ENCODE measurements at regions not wholly inside any gene's neighbourhood (a gene's known extent, or its start where the extent isn't known, plus 50 kb on each side); places are given as distances from the start of the nearest gene placed in this dataset.
"Not testable (repeated sequence)": the region's sequence is repeated elsewhere in the genome, so short reads cannot be mapped to it uniquely, and the experiment has no call there.

DNA sequence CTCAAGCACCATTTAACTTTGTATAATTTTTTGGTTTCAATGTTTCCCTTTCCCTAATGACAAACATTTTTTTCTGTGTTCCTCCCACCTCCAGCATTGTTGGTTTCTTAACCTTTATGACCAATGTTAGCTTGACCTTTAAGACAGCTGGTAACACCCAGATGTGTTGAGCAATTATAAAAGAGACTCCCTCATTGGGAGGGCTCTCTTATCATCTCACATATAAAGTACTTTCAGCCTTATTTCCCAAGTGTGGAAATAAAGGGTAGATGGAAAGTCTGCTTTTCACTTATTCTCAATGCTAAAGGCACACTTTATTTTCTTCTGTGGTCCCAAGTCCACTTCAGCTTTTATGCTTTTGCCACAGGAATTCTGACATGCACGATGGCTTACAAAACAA lies 1420.4 kb downstream of the RAPGEF2 start:
- no peak for DNase-seq

DNA sequence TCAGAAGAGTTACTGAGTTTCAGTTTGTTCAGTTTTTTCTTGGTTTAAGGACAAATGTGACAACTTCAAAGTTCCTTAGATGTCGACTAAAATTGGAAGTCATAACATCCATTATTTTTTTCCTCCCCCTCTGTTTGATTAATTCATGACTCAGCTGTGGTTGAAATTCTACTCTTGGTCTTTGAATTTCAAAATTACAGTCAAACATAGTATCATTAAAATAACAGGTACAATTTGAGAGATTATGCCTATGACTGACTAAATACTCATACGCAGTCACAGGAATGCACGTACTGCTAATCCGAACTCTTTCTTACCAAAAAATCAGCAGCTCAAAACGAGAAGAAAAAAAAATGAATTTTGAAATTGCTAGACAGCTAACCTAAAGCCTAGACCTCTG lies 1434.8 kb downstream of the RAPGEF2 start:
- DNase-seq = no peak

DNA sequence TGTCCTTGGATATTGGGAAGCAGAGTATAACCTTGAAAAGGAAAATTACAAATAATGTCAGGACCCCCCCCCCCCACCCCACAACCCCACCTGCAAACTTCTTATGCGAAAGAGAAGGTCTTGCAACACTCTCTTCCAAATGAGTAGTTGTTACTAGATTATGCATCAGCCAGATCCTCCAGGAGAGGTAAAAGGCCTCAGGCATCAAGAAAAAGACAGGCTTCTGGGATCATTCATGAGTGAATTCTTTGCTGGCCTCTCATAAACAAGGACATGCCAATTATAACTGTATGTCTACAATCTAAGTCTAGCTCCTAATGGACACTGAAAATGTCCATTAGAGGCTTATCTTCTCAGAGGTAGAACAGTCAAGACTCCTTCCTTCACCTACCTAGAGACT lies 1443.3 kb downstream of the RAPGEF2 start:
- no peak for DNase-seq

DNA sequence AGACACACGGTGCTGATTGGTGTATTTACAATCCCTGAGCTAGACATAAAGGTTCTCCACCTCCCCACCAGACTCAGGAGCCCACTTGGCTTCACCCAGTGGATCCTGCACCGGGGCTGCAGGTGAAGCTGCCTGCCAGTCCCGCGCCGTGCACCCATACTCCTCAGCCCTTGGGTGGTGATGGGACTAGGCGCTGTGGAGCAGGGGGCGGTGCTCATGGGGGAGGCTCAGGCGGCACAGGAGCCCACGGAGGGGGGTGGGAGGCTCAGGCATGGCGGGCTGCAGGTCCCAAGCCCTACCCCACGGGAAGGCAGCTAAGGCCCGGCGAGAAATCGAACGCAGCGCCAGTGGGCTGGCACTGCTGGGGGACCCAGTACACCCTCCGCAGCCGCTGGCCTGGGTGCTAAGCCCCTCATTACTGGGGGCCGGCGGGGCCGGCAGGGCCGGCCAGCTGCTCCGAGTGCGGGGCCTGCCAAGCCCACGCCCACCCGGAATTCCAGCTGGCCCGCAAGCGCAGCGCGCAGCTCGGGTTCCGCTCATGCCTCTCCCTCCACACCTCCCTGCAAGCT lies 1447.2 kb downstream of the RAPGEF2 start:
- not testable (repeated sequence) for DNase-seq

DNA sequence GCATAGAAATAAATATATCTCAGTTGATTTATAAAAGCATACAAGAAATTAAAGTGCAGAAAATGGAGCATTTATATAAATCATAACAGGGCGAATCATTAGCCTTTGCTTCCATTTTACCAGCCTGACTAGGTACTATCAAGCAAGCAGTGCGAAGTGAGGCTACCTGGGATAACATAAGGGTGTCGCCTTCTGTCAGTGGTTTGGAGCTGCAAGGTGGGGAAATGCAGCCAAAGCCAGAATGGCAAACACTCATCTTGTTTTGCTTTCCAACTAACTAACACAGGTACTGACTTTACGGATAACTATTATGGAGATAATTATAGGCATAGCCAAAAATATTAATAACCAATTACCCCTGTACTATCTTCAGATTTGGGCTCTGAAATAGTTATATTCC lies 1459.8 kb downstream of the RAPGEF2 start:
- DNase-seq = no peak

DNA sequence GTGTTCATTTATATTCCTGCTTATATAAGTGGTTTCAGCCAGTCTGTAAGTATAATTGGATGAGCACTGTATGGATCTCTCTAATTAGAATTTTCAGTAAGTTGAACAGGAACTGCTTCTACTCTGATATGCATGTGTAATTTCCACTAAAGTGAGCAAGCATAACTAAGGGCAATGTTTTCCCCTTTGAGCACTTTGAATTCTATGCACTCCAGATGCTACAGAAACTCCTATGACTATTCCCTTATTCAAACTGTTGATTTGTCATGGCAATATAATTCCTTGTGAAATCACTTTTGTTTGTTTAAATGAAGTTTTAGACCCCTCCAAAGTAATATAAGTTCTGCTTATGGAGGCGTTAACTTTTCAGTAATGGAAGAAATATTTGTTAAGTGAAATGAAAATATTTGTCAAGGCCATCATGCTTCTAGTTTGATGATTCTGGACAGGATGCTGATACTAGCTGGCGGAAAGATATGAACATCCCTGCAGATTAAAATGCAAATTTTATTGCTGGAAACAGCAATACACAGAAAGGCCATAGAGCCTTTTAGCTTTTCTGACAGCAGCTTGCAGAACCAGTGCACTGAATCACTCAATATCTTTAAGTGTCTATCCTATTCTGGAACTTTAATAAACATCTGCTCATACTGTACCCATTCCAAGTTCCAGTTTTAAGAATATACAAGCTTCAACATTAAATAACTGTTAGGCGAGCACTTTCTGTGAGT lies 1460.8 kb downstream of the RAPGEF2 start:
- no peak for DNase-seq

DNA sequence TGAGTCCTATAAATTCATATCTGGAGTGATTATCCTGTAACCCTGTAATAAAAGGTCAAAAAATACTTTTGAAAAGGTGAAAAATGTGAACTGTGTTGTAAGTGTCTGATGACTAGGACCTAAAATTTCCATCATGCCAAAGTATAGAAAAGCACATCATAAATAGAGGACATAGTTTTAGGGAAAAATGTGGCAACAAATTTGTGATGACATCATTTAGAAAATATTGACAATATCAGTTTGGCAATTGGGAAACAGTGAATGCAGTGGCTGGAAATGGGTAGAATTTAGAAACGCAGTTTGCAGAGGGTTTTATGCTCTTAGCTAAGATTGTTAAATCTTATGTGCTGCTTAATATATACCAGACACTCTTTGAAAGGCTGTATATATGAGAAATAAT lies 1464.8 kb downstream of the RAPGEF2 start:
- DNase-seq = no peak

DNA sequence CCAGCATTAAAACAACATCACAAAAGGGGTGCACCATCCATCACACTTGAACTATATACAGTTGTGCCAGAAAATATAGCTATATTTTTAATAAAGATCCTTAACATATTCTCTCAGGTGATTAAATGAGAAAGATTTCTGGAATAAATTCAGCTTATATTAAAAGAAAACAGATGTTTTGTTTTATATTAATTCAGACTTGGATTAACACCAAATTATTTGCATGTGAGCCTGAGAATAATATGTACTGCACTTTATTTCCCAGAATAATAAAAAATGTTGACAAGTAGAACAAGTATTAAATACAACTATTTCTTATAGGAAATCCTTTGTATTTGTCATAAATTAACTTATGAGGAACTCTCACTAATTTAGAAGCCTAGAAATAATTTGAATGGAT lies 1467.4 kb downstream of the RAPGEF2 start:
- DNase-seq = no peak

DNA sequence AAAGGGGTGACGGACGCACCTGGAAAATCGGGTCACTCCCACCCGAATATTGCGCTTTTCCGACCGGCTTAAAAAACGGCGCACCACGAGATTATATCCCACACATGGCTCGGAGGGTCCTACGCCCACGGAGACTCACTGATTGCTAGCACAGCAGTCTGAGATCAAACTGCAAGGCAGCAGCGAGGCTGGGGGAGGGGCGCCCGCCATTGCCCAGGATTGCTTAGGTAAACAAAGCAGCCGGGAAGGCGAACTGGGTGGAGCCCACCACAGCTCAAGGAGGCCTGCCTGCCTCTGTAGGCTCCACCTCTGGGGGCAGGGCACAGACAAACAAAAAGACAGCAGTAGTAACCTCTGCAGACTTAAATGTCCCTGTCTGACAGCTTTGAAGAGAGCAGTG lies 1471.4 kb downstream of the RAPGEF2 start:
- not testable (repeated sequence) for DNase-seq

DNA sequence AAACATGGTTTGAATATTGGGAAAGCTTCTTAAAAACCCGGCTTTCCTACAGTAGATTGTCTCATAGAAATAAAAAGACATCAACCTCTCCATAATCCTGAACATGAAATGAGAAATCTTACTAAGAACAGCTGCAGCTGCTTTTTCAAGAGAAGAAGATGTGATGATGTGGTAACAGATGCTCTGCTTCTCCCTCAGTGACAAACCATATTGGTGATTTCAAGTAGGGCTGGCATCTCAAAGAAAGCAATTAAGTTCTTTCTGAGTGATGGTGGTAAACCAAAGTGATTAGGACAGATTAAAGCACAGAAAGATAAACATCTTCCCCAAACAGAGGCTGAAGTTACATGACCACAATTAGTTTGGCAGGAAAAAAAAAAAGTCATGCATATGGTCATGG lies 1477.7 kb downstream of the RAPGEF2 start:
- DNase-seq = no peak

DNA sequence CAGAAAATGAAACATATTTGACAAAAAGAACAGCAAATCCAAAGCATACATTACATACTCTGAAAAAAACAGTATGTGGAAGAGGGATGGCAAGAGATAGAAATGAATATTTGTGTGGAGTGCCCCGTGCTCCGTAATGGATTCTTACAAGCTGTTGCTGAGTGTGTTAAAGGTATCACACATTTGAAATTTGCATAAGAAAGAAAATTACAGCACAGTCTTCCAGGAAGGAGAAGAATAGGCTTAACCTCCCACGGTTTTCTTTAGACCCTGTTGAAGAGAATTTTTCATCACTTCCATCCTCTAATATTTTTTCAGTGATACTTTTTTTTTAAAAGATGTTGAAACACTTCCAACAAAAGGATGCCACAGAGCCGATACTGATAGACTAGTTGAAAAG lies 1489.4 kb downstream of the RAPGEF2 start:
- no peak for DNase-seq

DNA sequence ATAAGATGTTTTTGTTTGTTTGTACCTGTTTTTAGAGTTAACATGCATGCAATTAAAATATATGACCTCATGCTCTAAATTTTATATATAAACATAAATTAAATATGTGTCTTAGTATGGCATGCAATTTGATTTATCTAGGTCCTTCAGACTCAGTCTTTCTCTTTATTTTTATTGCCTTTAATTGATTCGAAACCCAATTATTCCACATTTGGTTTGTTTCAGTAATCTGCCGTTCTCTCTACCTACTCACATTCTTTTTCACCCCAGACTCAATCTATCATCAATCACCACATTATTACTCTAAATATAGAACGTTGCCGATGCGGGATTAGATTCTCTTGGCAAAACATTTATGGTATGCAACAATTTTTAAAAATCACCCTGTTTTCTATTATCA lies 1492.8 kb downstream of the RAPGEF2 start:
- no peak for DNase-seq

DNA sequence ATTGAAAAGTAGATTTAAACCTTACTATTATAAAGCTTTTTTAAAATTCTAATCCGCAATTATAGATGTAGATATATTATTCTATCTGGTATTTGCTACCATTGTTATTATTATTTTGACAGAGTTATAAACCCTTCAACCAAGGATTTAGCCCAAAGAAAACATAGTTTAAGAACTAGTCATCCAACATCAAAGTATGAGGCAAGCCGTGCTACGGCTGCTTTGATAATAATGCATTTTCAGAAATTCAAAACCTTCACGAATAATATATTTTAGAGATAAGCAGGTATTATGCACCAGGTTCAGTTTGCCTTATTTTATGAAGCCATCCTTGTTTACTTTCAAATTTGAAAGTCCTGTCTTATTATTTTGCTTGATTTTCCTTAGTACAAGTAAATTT lies 1501.7 kb downstream of the RAPGEF2 start:
- DNase-seq = no peak

DNA sequence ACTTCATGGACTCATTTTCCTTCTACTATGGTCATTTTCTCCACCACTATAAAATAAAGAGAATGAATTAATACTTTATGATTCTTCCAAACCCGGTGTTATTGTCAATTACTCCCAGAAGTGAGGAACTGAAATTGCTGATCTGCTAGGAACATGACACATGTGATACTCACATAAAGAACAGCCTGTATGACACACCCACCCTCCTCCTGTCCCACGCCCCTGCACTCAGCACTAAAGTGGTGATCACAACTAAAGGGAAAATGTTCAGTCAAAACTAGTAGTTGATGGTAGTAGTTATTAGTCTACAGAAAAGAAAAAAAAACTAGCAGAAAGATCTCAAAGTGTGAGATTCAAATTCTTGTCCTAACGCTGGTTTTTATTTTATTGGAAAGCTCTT lies 1508.3 kb downstream of the RAPGEF2 start:
- no peak for DNase-seq

DNA sequence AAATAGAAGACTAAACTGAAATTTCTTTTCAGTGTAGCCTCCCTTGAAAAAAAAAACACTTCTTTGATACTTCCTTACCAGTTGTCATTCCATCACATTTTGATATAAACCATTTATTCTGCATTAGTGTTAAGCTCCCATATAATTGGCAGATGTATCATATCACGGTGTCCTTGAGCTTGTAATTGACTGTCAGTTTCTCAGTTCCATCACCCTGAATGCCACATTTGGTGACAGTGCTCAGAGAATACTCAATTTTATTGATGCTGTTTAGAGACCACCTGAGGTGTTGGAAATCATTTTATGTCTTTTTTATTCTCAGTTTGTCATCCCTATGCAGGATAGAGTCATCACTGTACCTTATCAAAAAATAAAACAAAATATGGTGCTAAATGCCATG lies 1528.2 kb downstream of the RAPGEF2 start:
- DNase-seq = no peak

DNA sequence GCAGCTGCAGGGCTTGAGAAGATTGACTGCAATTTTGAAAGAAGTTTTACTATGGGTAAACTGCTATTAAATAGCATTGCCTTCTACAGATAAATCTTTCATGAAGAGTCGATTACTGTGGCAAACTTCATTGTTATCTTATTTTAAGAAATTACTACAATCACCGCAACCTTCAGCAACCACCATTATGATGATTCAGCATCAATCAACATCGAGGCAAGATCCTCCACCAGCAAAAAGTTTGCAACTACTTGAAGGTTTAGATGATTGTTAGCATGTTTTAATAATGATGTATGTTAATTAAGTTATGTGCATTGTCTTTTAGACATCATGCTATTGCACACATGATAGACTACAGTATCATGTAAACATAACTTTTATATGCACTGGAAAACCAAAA lies 1511.0 kb downstream of the FSTL5 start:
- no peak for DNase-seq

DNA sequence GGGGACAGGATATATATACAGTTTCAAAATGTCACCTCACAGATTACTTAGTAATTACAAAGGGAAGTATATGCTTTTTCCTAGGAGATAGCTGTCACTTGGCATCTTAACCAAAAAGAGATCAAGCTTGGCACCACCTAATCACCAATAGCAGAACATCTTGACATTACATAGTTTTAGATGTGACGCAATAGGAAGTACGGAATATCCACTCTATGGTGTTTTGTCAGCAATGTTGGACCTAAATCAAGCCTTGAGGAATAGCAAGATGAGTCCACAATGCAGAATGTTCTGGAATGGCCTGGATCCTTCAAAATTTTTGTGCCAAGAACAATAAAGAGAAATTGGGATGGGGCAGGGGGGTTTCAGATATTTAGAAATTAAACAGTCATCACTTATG lies 1488.2 kb downstream of the FSTL5 start:
- no peak for DNase-seq

DNA sequence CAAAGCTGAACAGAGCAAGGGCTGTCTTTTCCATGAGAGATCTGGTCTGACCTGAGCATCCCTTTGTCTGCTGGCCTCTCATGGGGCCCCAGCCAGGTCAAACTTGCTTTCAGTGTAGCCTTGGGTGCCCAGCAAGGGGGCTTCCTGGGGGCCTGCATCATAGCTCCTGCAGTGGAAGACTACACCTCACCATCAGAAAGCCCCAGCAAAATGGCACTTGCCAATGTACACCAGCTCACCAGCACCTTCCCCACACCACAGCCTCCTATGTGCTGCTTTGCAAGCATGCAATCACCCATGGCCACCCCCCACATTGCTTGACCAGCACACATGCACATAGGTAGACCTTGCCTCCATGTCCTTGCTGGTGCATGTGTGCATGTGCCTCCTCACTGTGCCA lies 1478.1 kb downstream of the FSTL5 start:
- no peak for DNase-seq

DNA sequence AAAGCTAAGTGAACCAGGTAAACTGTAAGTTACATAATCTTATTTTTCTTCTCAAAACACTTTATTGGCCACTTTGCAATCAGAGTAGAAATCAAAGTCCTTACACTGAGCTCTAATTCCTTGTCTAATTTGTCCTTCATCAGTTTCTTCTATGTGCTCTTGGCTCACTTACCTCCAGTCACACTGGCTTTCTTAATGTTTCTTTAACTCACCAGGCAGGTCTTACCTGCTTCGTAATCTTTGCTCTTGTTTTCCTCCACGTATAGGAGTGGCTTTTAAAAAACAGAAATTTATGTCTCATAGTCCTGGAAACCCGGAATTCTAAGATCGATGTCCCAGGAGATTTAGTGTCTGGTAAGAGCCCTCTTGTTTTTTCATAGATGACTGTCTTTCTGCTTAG lies 1462.1 kb downstream of the FSTL5 start:
- DNase-seq = no peak

DNA sequence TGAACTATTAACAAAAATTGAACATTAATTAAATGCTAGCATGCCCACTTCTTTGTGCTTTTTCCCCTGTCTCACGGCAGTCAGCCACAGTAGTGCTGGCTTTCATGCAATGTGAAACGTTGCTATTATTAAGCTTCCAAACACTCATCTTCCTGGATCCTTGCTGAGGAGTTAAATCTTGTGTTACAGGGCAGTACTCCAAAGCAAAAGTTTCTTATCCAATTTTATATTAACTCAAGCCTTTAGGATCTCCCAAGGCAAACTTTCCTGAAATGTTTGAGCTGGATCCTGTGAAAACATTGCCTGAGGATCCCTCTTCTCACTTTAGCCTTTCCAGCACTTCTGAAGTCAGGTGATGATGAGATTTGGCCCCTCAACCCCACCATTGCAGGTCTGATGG lies 1454.8 kb downstream of the FSTL5 start:
- DNase-seq = no peak

DNA sequence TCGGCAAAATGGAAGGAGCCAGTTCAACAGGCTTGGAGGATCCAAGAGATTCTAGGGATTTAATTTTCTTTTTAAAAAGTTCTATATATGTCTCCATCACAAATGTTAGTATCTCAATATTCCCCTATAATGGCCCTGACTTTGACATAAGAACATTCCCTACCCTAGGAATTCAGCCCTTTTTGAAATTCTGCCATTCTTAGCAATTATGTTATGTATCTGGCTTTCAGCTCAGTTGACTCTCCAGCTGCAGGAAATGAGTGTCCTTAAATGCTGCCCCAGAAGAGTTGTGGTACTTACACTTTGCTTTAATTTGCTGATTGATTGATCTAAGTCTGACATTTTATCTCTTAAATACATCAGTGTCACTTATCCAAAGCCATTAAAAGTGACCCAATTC lies 1454.3 kb downstream of the FSTL5 start:
- DNase-seq = no peak

DNA sequence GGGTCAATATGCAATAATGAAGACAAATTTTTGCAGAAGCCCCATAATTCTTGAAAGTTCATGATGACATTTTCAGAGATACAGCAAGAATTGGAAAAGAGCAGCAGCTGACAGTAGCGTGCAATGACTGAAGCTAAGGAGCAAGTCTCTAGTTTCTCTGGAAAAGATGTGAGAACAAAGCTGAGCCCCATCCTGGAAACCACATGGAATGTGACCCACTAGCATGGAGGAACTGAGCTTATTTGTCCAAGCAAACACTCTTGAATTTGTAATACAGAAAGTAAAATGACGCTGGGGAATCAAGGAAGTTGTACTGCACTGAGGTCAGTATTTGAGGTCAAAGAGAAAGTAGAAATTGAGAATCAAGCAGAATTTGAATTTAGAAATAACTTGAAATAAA lies 1447.2 kb downstream of the FSTL5 start:
- no peak for DNase-seq

DNA sequence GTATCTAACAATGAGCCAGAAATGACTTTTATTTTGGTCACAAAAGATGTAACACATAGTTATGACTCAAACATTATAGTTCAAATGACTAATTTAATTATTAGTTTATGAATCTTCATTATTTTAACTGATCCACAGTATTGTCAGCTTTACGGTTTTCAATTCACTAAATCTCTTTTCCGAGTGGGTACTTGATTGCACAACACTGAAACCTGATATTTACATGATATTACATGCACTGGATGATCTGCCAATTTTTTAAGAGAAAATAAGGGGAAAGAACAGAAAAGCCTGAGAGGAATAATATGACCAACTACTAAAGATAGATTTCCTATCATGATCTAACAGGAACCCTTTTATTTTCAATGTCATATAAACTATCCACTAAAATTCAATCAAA lies 1446.0 kb downstream of the FSTL5 start:
- no peak for DNase-seq

DNA sequence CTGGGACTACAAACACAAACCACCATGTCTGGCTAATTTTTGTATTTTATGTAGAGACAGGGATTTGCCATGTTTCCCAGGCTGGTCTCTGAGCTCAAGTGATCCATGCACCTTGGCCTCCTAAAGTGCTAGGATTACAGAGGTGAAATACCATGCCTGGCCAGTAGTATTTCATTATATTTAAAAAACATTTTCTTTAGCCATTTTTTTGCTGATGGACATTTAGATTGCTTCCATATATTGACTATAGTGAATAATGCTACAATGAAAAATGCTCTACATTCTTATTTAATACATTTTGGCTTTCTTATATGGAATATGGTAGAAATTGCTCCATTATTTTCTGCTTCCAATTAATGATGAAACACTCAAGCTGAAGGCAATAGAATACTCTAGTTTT lies 1439.7 kb downstream of the FSTL5 start:
- no peak for DNase-seq

DNA sequence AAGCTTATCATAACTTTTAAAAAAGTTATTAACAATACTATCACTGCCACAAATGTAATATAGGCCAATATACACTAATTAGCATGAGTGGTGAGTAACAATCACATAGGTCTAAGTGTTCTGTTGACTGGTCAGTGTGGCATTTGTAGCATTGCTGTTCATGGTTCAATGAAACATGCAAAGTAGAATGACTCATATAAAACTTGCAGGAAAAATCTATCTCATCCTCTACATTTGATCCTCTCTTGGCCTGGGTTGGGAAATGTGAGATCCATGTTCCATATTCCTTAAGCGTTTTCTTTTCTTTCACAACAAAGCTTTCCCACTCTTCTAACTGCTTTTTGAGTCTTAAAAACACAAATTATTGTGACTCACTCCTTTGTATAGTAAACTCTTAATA lies 1418.7 kb downstream of the FSTL5 start:
- DNase-seq = no peak
